SK-N-SH (cell line): ENCODE measurements at regions not wholly inside any gene's neighbourhood (a gene's known extent, or its start where the extent isn't known, plus 50 kb on each side); places are given as distances from the start of the nearest gene placed in this dataset.

ENCODE experiments used
- CTCF ChIA-PET: fragments of 300-600, 350-600 bp; formaldehyde crosslinking; extraction: SDS; loops from one replicate; lab custom pipeline; 2021; lab: Yijun Ruan, JAX
- POLR2A ChIA-PET: fragments of 350-600 bp; sonication (Branson Sonifier 250); formaldehyde crosslinking; extraction: SDS; loops from one replicate; lab custom pipeline; 2020; ENCODE audit warnings: antibody characterized with exemption, inconsistent platforms; lab: Yijun Ruan, JAX
- DNase-seq: peaks from one replicate; pipeline ENCODE4 v3.0.0; 2012
- H2AFZ ChIP-seq: fragments of 200-600 bp; sonication (generic); 2 replicates; pipeline ENCODE4 v1.8.1; 2016; ENCODE audit warnings: antibody characterized with exemption, mild to moderate bottlenecking, low read depth
- H3F3A ChIP-seq: fragments of 200-600 bp; sonication (generic); replicated peaks from 2 replicates; pipeline ENCODE3; 2016; ENCODE audit warnings: antibody characterized with exemption, mild to moderate bottlenecking; ENCODE audit not compliant: insufficient read depth
- H3K27ac ChIP-seq, 2 experiments: fragments of 200-500 bp in 1 of 2; fragments of 200-600 bp in 1 of 2; sonication (Bioruptor generic) in 1 of 2; sonication (generic), shearing (Covaris generic) in 1 of 2; 2 replicates each; pipeline versions ENCODE4 v1.5.1 to v1.6.1; 2014 to 2016; ENCODE audit warnings: low read depth in 2 of 2, inconsistent platforms in 1 of 2, low read length in 1 of 2, mild to moderate bottlenecking in 1 of 2, mixed read lengths in 1 of 2
- H3K27me3 ChIP-seq: fragments of 200-600 bp; sonication (generic), shearing (Covaris generic); 2 replicates; pipeline ENCODE4 v1.6.1; 2016; ENCODE audit warnings: mixed run types; ENCODE audit not compliant: insufficient read depth
- H3K36me3 ChIP-seq, 2 experiments: fragments of 200-500 bp in 1 of 2; fragments of 200-600 bp in 1 of 2; sonication (Bioruptor generic) in 1 of 2; sonication (generic) in 1 of 2; replicated peaks in 1 of 2; 2 replicates each; pipeline versions ENCODE3 to v1.5.1; 2014 to 2016; ENCODE audit warnings: low read length in 1 of 2, mild to moderate bottlenecking in 1 of 2; ENCODE audit not compliant: insufficient read depth in 2 of 2, control insufficient read depth in 1 of 2
- H3K4me1 ChIP-seq, 2 experiments: fragments of 200-500 bp in 1 of 2; fragments of 200-600 bp in 1 of 2; sonication (Bioruptor generic) in 1 of 2; sonication (generic), shearing (Covaris generic) in 1 of 2; 2 replicates each; pipeline versions ENCODE4 v1.5.1 to v1.6.1; 2014 to 2016; ENCODE audit warnings: low read depth in 1 of 2, low read length in 1 of 2, mixed run types in 1 of 2; ENCODE audit not compliant: insufficient read depth in 2 of 2, control insufficient read depth in 1 of 2
- H3K4me2 ChIP-seq: fragments of 200-600 bp; sonication (generic), shearing (Covaris generic); 2 replicates; pipeline ENCODE4 v1.6.1; 2017; ENCODE audit warnings: mixed run types
- H3K4me3 ChIP-seq, 2 experiments: fragments of 200-500 bp in 1 of 2; fragments of 200-600 bp in 1 of 2; sonication (Bioruptor generic) in 1 of 2; sonication (generic), shearing (Covaris generic) in 1 of 2; 2 replicates each; pipeline versions ENCODE4 v1.5.1 to v1.8.1; 2014 to 2016; ENCODE audit warnings: low read depth in 2 of 2, inconsistent platforms in 1 of 2, low read length in 1 of 2, mild to moderate bottlenecking in 1 of 2, mixed read lengths in 1 of 2, moderate library complexity in 1 of 2
- H3K79me2 ChIP-seq: fragments of 200-600 bp; sonication (generic); 2 replicates; pipeline ENCODE4 v1.8.1; 2017; ENCODE audit warnings: mild to moderate bottlenecking; ENCODE audit not compliant: insufficient read depth
- H3K9ac ChIP-seq: fragments of 200-600 bp; sonication (generic); 2 replicates; pipeline ENCODE4 v1.6.1; 2017; ENCODE audit warnings: mixed run types
- H3K9me2 ChIP-seq: fragments of 200-600 bp; sonication (generic); 2 replicates; pipeline ENCODE4 v1.6.1; 2017; ENCODE audit warnings: mixed run types
- H3K9me3 ChIP-seq: fragments of 200-600 bp; sonication (generic); 2 replicates; pipeline ENCODE4 v1.6.1; 2017; ENCODE audit warnings: mixed run types, mild to moderate bottlenecking, moderate library complexity
- H4K20me1 ChIP-seq: fragments of 200-600 bp; sonication (generic); 2 replicates; pipeline ENCODE4 v1.6.1; 2017; ENCODE audit warnings: mild to moderate bottlenecking, mixed run types; ENCODE audit not compliant: insufficient read depth
- ELF1 ChIP-seq: IDR thresholded peaks from 2 replicates; pipeline ENCODE4 v1.4.0; 2012
- EP300 ChIP-seq, 2 experiments: IDR thresholded peaks; 2 replicates each; pipeline versions ENCODE4 v1.4.0 to v1.6.1; 2012; ENCODE audit warnings: borderline replicate concordance in 1 of 2, low read depth in 1 of 2, low read length in 1 of 2
- FOSL2 ChIP-seq: IDR thresholded peaks from 2 replicates; pipeline ENCODE4 v1.4.0; 2012; ENCODE audit warnings: low read depth, mild to moderate bottlenecking, moderate library complexity, borderline replicate concordance
- GATA2 ChIP-seq: sonication (generic); formaldehyde crosslinking; IDR thresholded peaks from 2 replicates; pipeline ENCODE4 v1.5.0; 2020; ENCODE audit warnings: mild to moderate bottlenecking, missing genetic modification reagents
- MEF2A ChIP-seq: IDR thresholded peaks from 2 replicates; pipeline ENCODE4 v1.4.0; 2012; ENCODE audit warnings: low read depth, borderline replicate concordance
- MXI1 ChIP-seq: IDR thresholded peaks from 2 replicates; pipeline ENCODE4 v1.6.1; 2012; ENCODE audit warnings: mild to moderate bottlenecking, low read depth, low read length, improper control_type of control experiment
- NFIC ChIP-seq: IDR thresholded peaks from 2 replicates; pipeline ENCODE4 v1.4.0; 2012; ENCODE audit warnings: borderline replicate concordance
- NRF1 ChIP-seq: IDR thresholded peaks from 2 replicates; pipeline ENCODE4 v1.6.1; 2012; ENCODE audit warnings: low read depth, mild to moderate bottlenecking, low read length
- RAD21 ChIP-seq: IDR thresholded peaks from 2 replicates; pipeline ENCODE4 v1.6.1; 2012; ENCODE audit warnings: mild to moderate bottlenecking, low read length
- RFX5 ChIP-seq: IDR thresholded peaks from 2 replicates; pipeline ENCODE4 v1.6.1; 2012; ENCODE audit warnings: mild to moderate bottlenecking, improper control_type of control experiment, low read length
- SMC3 ChIP-seq: IDR thresholded peaks from 2 replicates; pipeline ENCODE4 v1.6.1; 2012; ENCODE audit warnings: low read depth, low read length, improper control_type of control experiment
- WGBS: methylation state at CpG from one replicate; pipeline ENCODE4 v1.1.6; 2017; ENCODE audit warnings: low lambda C conversion rate; 5-methylcytosine and 5-hydroxymethylcytosine counted together
- TF ChIP-seq, protein P1 (sequence below): IDR thresholded peaks from 2 replicates; pipeline ENCODE4 v1.4.0; 2012; ENCODE audit warnings: low read depth, borderline replicate concordance
- TF ChIP-seq, protein P2 (sequence below): IDR thresholded peaks from 2 replicates; pipeline ENCODE4; 2012
- TF ChIP-seq, protein P3 (sequence below): fragments of 150-350 bp; IDR thresholded peaks from 2 replicates; pipeline ENCODE4 v1.6.1; 2017; ENCODE audit warnings: antibody characterized with exemption, low read length, low read depth, borderline replicate concordance

DNA sequence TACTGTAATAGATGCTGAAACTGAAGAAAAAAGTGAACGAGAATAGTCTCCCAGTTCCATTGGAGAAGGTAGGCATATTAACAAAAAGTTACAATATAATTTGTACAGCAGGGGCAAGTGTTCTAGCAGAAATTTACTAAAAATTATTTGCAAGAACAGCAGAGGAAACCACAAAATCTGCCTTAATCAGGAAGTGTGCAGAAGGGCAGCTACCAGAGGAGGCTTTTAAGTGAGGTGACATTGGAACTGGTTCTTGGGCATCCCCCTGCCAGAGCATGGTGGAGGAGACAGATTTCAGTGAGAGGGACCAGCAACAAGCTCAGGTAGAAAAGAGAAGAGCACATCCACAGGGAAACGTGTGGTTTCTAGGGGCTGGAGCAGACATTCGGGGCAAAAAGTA lies 279.3 kb upstream of the CAMK1G start:
- no peak for TF ChIP-seq MEF2A
- TF ChIP-seq GATA2 (CRISPR knock-in tag): no peak
- TF ChIP-seq, protein P1, sequence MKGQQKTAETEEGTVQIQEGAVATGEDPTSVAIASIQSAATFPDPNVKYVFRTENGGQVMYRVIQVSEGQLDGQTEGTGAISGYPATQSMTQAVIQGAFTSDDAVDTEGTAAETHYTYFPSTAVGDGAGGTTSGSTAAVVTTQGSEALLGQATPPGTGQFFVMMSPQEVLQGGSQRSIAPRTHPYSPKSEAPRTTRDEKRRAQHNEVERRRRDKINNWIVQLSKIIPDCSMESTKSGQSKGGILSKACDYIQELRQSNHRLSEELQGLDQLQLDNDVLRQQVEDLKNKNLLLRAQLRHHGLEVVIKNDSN: no peak
- no peak for TF ChIP-seq FOSL2
- TF ChIP-seq MXI1: no peak
- TF ChIP-seq RFX5: no peak
- TF ChIP-seq ELF1: no peak
- TF ChIP-seq, protein P2, sequence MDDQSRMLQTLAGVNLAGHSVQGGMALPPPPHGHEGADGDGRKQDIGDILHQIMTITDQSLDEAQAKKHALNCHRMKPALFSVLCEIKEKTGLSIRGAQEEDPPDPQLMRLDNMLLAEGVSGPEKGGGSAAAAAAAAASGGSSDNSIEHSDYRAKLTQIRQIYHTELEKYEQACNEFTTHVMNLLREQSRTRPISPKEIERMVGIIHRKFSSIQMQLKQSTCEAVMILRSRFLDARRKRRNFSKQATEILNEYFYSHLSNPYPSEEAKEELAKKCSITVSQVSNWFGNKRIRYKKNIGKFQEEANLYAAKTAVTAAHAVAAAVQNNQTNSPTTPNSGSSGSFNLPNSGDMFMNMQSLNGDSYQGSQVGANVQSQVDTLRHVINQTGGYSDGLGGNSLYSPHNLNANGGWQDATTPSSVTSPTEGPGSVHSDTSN: no peak
- TF ChIP-seq SMC3: no peak
- TF ChIP-seq EP300 (IDR thresholded peaks at IDR 0.05; ENCODE audit: borderline replicate concordance in 1 of 2, low read depth in 1 of 2, low read length in 1 of 2): no peak
- no peaks in the 10 kb centered on the region for H3K9me3 ChIP-seq

DNA sequence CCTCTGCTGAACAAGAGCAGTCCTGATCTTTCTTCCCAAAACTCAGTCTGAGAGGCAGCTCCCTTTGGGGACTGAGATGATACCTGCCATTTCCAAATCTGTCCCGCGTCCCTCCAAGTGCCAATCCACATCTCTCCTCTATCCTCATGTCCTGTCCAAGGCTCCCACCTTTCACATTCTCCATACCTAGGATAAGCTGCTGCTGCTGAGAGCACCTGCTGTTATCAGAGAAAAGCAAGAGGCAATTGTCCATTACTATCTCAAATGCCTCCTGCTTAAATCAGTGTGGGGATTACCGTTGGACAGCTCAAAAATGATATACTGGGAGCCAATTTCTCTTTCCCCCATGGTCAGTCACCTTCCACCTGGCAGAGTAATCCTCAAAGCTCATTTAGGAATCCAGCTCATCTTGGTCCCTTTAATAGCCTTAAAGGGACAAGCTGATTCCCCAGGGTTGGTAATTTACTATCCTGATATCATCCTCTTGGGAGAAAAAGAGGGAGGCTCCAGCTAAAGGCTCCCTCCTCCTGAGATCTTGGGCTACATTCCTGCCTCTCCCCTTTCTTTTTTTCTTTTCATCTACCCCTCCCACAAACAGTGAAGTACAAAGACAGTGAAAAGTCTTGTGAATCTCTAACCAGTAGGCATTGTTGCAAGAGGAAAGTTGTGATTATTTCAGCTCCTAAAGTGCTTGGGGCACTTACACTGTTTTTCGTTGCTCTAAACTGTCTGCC lies 278.1 kb upstream of the CAMK1G start:
- CTCF ChIA-PET: interaction anchor here (0.6 to 1.2 kb wide), 6 partner anchors 10 to 97 kb away, joined by 3 read pairs; no protein-coding TSS in a partner anchor

More for the DNA sequence above, 279.3 kb upstream of the CAMK1G start:
- no peak for DNase-seq
- Histone ChIP-seq H3K36me3 (no peaks in the 10 kb centered on the region), H2AFZ (no peak overlapping the region), H3F3A (no peaks in the 10 kb centered on the region), H3K27me3 (no peaks in the 10 kb centered on the region), H3K4me3 (no peak overlapping the region), H3K4me2 (no peak overlapping the region), H3K27ac (peak overlapping the region in 1 of 2 experiments; percentile 89; a peak in 1 of 4 replicates), H4K20me1 (no peaks in the 10 kb centered on the region), H3K9me2 (no peaks in the 10 kb centered on the region), H3K4me1 (peaks cover 0 to 37% of the 10 kb centered on the region in 2 experiments; a peak in 2 of 4 replicates), H3K79me2 (no peaks in the 10 kb centered on the region), H3K9ac (no peak overlapping the region)
- 71% methylated on average over 3 of the region's 3 CpGs for whole genome bisulfite sequencing
- CTCF ChIA-PET: interaction anchor here (1.0 to 1.6 kb wide), 3 partner anchors 14 to 96 kb away, joined by 3 to 7 read pairs (median 3); no protein-coding TSS in a partner anchor
- POLR2A ChIA-PET: no interaction called here

More for the DNA sequence above, 278.1 kb upstream of the CAMK1G start:
- Histone ChIP-seq H3K79me2 (no peaks in the 10 kb centered on the region), H3K9ac (no peak overlapping the region), H3K27me3 (no peaks in the 10 kb centered on the region), H3K36me3 (no peaks in the 10 kb centered on the region), H3K27ac (no peak overlapping the region), H3K4me2 (no peak overlapping the region), H2AFZ (no peak overlapping the region), H4K20me1 (no peaks in the 10 kb centered on the region), H3K4me3 (no peak overlapping the region), H3K4me1 (peaks cover 0 to 41% of the 10 kb centered on the region in 2 experiments; a peak in 2 of 4 replicates), H3K9me3 (no peaks in the 10 kb centered on the region), H3F3A (no peaks in the 10 kb centered on the region), H3K9me2 (no peaks in the 10 kb centered on the region)
- POLR2A ChIA-PET: no interaction called here
- TF ChIP-seq RAD21 (no peak), MEF2A (no peak), EP300 (IDR thresholded peaks at IDR 0.05; ENCODE audit: borderline replicate concordance in 1 of 2, low read depth in 1 of 2, low read length in 1 of 2) (no peak), NRF1 (no peak), NFIC (no peak), FOSL2 (no peak), GATA2 (CRISPR knock-in tag) (no peak)
- TF ChIP-seq, protein P1: no peak
- TF ChIP-seq, protein P3, sequence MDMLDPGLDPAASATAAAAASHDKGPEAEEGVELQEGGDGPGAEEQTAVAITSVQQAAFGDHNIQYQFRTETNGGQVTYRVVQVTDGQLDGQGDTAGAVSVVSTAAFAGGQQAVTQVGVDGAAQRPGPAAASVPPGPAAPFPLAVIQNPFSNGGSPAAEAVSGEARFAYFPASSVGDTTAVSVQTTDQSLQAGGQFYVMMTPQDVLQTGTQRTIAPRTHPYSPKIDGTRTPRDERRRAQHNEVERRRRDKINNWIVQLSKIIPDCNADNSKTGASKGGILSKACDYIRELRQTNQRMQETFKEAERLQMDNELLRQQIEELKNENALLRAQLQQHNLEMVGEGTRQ: no peak
- TF ChIP-seq, protein P2: no peak
- no peak for DNase-seq
- WGBS: 68% methylated on average over 4 of the region's 4 CpGs
